Progenitor cell of endocrine pancreas (in vitro differentiated cells): ENCODE measurements at regions not wholly inside any gene's neighbourhood (a gene's known extent, or its start where the extent isn't known, plus 50 kb on each side); places are given as distances from the start of the nearest gene placed in this dataset.

Experiments
- DNase-seq: peaks from one replicate; pipeline ENCODE4 v3.0.0; 2021; ENCODE audit warnings: low spot score; ENCODE audit not compliant: unreplicated experiment
- H3K27ac Mint-ChIP-seq: 2 replicates; pipeline ENCODE4 v1.8.0; 2021; ENCODE audit warnings: mild to moderate bottlenecking, moderate library complexity, mixed read lengths
- H3K27me3 Mint-ChIP-seq: 2 replicates; pipeline ENCODE4 v1.8.0; 2021; ENCODE audit warnings: mixed read lengths
- H3K36me3 Mint-ChIP-seq: 2 replicates; pipeline ENCODE4 v1.8.0; 2022; ENCODE audit warnings: mixed read lengths; ENCODE audit not compliant: insufficient read depth
- H3K4me1 Mint-ChIP-seq: 2 replicates; pipeline ENCODE4 v1.8.0; 2021; ENCODE audit warnings: low read depth, mixed read lengths
- H3K4me3 Mint-ChIP-seq: 2 replicates; pipeline ENCODE4 v1.8.0; 2021; ENCODE audit warnings: low read depth, mild to moderate bottlenecking, moderate library complexity, mixed read lengths
- H3K9me3 Mint-ChIP-seq: 2 replicates; pipeline ENCODE4 v1.8.0; 2021; ENCODE audit warnings: low read depth, mixed read lengths
- CTCF ChIP-seq: fragments of 200-600 bp; sonication (generic); IDR thresholded peaks from one replicate; pipeline ENCODE4 v1.5.0; 2021; ENCODE audit warnings: antibody characterized with exemption, mild to moderate bottlenecking; ENCODE audit not compliant: unreplicated experiment

- DNase-seq = no peak
- Mint-ChIP-seq H3K4me1 (peaks cover 6% of the 10 kb centered on the region), H3K9me3 (peaks cover 4% of the 10 kb centered on the region), H3K4me3 (no peak overlapping the region), H3K27me3 (peaks cover 4% of the 10 kb centered on the region), H3K36me3 (no peaks in the 10 kb centered on the region), H3K27ac (no peak overlapping the region)
- TF ChIP-seq CTCF = no peak
Observed at GRCh38 chr16:50862818-50863643, 121.1 kb downstream of the CYLD start.

GRCh38 chr16:50861970-50862411, 120.1 kb downstream of the CYLD start:
- no peak for DNase-seq

GRCh38 chr16:50861451-50861850, 119.6 kb downstream of the CYLD start:
- H3K9me3 Mint-ChIP-seq = no peaks in the 10 kb centered on the region
- peaks cover 8% of the 10 kb centered on the region for H3K27me3 Mint-ChIP-seq
- H3K4me1 Mint-ChIP-seq = peaks cover 6% of the 10 kb centered on the region
- no peak overlapping the region for H3K27ac Mint-ChIP-seq
- no peaks in the 10 kb centered on the region for H3K36me3 Mint-ChIP-seq
- TF ChIP-seq CTCF = no peak
- no peak for DNase-seq
- H3K4me3 Mint-ChIP-seq = no peak overlapping the region

More at GRCh38 chr16:50861970-50862411, 120.1 kb downstream of the CYLD start:
- Mint-ChIP-seq H3K36me3 (no peaks in the 10 kb centered on the region), H3K27ac (no peak overlapping the region), H3K9me3 (no peaks in the 10 kb centered on the region), H3K4me1 (peaks cover 6% of the 10 kb centered on the region), H3K4me3 (no peak overlapping the region), H3K27me3 (peaks cover 8% of the 10 kb centered on the region)
- no peak for TF ChIP-seq CTCF

- Mint-ChIP-seq H3K9me3 (no peaks in the 10 kb centered on the region), H3K4me3 (no peak overlapping the region), H3K27me3 (peaks cover 8% of the 10 kb centered on the region), H3K4me1 (peaks cover 6% of the 10 kb centered on the region), H3K27ac (no peak overlapping the region), H3K36me3 (no peaks in the 10 kb centered on the region)
- no peak for TF ChIP-seq CTCF
- no peak for DNase-seq
Observed at GRCh38 chr16:50859628-50860360, 117.9 kb downstream of the CYLD start.

- H3K36me3 Mint-ChIP-seq = no peaks in the 10 kb centered on the region
- no peak overlapping the region for H3K4me3 Mint-ChIP-seq
- H3K9me3 Mint-ChIP-seq = no peaks in the 10 kb centered on the region
- no peak for DNase-seq
- H3K4me1 Mint-ChIP-seq = peaks cover 6% of the 10 kb centered on the region
- TF ChIP-seq CTCF = no peak
- peaks cover 8% of the 10 kb centered on the region for H3K27me3 Mint-ChIP-seq
- H3K27ac Mint-ChIP-seq = no peak overlapping the region
Observed at GRCh38 chr16:50858877-50859627, 117.2 kb downstream of the CYLD start.
